Suppressor macrophage treated with lipopolysaccharide for 1 hour (primary cell): ENCODE measurements at regions not wholly inside any gene's neighbourhood (a gene's known extent, or its start where the extent isn't known, plus 50 kb on each side); places are given as distances from the start of the nearest gene placed in this dataset.

ENCODE experiments used
- DNase-seq, 3 donors: peaks; one replicate each; pipeline ENCODE4 v3.0.0-alpha.2; 2020 to 2022

DNA sequence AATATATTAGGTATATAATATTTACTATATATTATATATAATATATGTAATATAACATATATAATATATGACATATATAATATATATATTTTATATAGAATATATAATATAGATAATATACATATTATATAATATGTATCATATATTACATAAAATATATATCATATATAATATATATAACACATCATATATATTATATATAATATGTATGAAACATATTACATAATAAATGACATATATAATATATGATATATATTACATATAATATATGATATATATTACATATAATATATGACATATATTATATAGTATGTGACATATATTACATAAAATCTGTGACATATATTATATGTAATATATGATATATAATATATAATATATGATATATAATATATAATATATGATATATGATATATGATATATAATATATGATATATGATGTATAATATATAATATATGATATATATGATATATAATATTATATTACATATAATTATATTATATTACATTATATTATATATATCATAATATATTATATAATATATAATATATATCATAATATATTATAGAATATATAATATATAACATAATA lies 119.5 kb upstream of the RIMBP3 start:
- no peak for DNase-seq

DNA sequence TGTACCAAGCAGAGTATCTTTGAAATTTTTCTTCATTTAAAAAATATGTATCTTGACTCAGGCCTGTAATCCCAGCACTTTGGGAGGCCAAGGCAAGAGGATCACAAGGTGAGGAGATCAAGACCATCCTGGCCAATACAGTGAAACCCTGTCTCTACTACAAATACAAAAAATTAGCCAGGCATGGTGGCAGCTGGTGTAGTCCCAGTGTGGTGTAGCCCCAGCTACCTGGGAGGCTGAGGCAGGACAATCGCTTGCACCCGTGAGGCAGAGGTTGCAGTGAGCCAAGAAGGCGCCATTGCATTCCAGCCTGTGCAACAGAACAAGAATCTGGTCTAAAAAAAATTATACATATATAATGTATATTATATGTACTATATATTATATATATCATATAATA lies 118.7 kb upstream of the RIMBP3 start:
- peak; percentile 20 to 83 (median 61) for DNase-seq
